Urothelium cell line (cell line): ENCODE measurements at regions not wholly inside any gene's neighbourhood (a gene's known extent, or its start where the extent isn't known, plus 50 kb on each side); places are given as distances from the start of the nearest gene placed in this dataset.
"Not testable (repeated sequence)": the region's sequence is repeated elsewhere in the genome, so short reads cannot be mapped to it uniquely, and the experiment has no call there.

Experiments used
- DNase-seq: peaks from one replicate; pipeline ENCODE4 v3.0.0; 2011; ENCODE audit warnings: low spot score, mixed read lengths
- FAIRE-seq: peaks from 2 replicates; lab custom pipeline; 2011; peaks lifted over from hg19 to GRCh38; lab: Jason Lieb, UNC

- FAIRE-seq, DNase-seq: not testable (repeated sequence)
Observed at GRCh38 chr1:143905214-143906179, 66.3 kb downstream of the FAM72C start.

GRCh38 chr1:143904622-143904979 lies 67.2 kb downstream of the FAM72C start:
- DNase-seq, FAIRE-seq: not testable (repeated sequence)

DNA sequence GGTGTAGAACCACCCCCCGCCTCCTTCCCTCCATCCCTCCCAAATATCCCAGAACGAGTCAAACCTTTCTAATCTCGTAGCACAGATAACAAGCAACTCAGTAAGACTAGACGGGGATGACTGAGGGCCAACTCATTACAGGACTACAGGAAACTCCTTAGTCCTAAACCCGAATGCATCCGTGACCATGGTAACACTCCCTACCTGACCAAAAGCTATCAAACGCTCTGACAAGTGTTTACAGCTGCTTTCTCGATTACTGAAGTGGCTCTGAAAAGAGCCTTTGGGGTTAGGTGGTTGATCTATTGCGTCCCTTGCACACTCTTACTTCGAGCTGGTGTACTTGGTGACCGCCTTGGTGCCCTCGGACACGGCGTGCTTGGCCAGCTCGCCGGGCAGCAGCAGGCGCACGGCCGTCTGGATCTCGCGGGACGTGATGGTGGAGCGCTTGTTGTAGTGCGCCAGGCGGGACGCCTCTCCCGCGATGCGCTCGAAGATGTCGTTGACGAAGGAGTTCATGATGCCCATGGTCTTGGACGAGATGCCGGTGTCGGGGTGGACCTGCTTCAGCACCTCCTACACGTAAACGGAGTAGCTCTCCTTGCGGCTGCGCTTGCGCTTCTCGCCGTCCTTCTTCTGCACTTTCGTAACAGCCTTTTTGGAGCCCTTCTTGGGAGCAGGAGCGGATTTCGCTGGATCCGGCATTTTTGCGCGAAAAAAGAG lies 67.7 kb downstream of the FAM72C start:
- DNase-seq, FAIRE-seq: not testable (repeated sequence)

DNA sequence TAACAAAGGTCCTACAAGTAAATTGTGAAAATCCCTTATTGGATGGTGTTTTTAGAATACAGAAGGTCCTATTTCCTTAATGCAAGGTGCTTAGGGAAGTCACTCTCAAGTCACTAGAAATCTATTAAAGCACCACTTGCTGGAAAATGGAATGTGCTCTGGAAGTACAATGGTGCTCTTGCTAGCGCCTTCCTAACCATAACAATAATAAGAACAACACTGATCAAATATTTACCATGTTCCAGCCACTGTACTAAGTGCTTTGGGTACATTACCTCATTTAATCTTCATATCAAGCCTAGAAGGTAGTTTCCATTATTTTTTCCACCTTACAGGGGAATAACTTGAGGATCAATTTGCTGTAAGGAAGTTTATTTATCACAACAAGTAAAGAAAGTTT lies 75.4 kb downstream of the FAM72C start:
- DNase-seq, FAIRE-seq: not testable (repeated sequence)

GRCh38 chr1:143884932-143885574 lies 86.7 kb downstream of the FAM72C start:
- not testable (repeated sequence) for DNase-seq, FAIRE-seq

GRCh38 chr1:143884532-143884931 lies 87.3 kb downstream of the FAM72C start:
- DNase-seq, FAIRE-seq: not testable (repeated sequence)

GRCh38 chr1:143879757-143880536 lies 91.8 kb downstream of the FAM72C start:
- FAIRE-seq, DNase-seq: not testable (repeated sequence)

DNA sequence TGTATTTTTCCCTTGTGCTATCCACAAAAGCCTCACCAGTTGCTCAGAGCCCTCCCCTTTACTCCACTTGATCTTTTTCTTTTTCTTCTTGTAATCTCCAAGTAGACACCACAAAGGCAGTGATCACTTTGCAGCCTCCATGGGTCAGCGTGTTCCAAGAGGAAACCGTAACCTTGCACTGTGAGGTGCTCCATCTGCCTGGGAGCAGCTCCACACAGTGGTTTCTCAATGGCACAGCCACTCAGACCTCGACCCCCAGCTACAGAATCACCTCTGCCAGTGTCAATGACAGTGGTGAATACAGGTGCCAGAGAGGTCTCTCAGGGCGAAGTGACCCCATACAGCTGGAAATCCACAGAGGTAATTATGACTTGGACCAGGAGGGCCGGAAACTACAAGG lies 95.8 kb downstream of the FAM72C start:
- FAIRE-seq: not testable (repeated sequence)

GRCh38 chr1:143874625-143875024 lies 97.2 kb downstream of the FAM72C start:
- FAIRE-seq: not testable (repeated sequence)

More for the DNA sequence above, 95.8 kb downstream of the FAM72C start:
- not testable (repeated sequence) for DNase-seq

GRCh38 chr1:143873650-143874049 lies 98.1 kb downstream of the FAM72C start:
- DNase-seq, FAIRE-seq: not testable (repeated sequence)

More at GRCh38 chr1:143874625-143875024, 97.2 kb downstream of the FAM72C start:
- DNase-seq: not testable (repeated sequence)

DNA sequence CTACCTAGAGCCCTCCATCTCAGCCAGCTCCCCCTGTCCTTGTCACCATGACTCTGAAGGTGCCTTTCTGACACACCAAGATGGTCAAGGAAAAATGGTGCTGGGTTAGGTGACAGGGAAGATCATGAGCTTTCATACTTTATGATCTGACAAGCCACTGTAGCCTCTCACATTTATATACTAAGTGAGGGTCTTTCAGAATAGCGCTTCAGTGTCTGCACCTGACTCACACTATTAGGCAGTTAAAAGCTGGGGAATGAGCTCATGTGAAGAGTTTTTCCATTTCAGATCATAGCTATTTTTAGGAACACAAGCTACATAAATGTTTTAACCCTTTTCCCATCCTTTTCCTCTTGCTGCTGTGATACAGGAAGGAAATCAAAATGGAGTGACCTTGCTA lies 101.4 kb downstream of the FAM72C start:
- FAIRE-seq, DNase-seq: not testable (repeated sequence)

DNA sequence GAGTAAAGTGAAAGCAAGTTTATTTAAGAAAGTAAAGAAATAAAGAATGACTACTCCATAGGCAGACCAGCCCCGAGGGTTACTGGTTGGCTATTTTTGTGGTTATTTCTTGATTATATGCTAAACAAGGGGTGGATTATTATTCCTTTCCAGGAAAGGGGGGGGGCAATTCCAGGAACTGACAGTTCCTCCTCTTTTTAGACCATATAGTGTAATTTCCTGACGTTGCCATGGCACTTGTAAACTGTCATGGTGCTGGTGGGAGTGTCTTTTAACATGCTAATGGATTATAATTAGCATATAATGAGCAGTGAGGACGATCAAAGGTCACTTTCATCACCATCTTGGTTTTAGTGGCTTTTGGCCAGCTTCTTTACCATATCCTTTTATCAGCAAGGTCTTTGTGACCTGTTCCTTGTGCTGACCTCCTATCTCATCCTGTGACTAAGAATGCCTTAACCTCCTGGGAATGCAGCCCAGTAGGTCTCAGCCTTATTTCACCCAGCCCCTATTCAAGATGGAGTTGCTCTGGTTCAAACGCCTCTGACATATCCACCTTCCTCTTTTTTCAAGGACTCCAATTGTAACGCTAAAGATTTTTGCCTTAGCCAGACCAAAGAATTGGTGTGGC lies 104.1 kb downstream of the FAM72C start:
- DNase-seq, FAIRE-seq: not testable (repeated sequence)

DNA sequence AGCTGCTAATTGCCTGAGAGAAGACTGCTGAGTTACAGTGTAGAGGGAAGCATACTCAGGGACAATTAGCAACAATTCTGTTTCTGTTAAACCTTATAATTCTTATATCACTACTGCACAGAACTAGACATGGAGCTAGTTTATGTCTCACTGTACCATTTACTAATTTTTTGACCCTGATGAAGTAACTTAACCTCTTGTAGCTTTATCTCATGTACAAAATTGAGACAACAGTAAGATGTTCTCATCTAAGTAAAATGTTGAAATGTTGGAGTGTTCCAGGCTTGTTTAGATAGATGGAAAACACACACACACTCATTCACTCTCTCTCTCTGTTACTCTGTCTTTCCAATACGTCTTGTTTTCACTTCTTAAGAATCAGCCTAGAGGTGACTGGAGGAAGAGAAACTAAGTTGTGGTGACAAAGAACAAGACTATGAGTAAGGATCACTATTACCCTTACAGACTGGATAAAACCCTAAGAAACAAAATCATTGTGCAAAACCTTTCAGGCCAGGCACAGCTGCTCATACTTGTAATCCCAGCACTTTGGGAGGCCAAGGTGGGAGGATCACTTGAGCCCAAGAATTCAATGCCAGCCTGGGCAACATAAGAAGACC lies 107.8 kb downstream of the FAM72C start:
- not testable (repeated sequence) for DNase-seq, FAIRE-seq

DNA sequence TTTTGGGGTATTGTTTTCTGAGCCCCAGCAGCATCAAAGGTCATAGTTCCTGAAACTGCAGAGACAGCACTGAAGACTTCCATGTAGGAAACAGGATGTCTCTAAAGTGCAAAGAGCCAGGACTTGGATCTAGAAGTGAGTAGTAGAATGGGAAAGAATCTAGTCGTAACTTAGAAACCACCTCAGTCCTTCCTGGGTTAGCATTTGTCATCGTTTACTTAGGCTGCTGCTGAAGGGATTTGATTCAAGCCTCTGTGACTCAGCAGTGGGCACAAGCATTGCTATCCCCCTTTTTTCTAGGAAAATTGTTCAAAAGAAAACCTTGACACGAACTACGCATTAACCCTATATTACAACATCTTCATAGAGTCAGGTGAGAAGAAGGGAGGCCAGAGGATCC lies 109.1 kb downstream of the FAM72C start:
- not testable (repeated sequence) for FAIRE-seq, DNase-seq

- DNase-seq, FAIRE-seq: not testable (repeated sequence)
Observed at GRCh38 chr1:143861306-143861705, 110.5 kb downstream of the FAM72C start.

DNA sequence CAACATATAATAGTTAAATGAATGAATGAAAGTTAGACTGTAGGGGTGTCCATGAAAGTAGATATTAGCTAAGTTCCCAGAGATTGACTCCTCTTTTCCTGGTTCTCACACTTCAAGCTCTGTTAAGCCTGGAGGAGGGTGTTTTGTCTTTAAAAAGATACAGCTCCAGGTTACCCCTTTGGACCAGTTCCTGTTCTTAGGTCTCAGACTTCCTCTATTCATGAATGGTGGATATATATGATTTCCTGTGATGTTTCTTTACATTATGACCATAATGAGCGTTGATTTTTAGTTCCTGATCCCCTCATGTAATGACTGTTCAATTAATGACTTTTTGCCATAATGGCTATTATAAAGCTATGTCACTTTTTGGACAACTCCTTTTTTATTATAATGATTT lies 115.9 kb downstream of the FAM72C start:
- DNase-seq, FAIRE-seq: not testable (repeated sequence)

- not testable (repeated sequence) for DNase-seq, FAIRE-seq
Observed at GRCh38 chr1:143854069-143854468, 117.7 kb downstream of the FAM72C start.

DNA sequence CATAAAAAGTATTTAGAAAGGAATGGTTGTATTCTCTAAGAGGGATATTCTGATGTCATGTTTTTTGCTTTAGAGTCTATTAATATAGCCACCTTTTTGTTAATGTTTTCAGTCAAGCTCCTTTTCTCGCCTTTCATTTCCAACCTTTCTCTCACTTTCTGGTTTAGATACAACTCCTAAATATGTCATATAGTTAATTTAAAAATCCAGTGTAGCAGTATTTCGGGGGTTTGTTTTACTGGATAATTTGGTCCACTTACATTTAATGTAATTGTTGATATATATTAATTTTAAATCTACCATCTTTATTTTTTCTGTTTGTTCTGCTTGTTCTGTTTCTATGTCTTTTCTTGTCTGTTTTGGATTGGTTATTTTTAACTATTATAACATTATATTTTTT lies 121.1 kb downstream of the FAM72C start:
- not testable (repeated sequence) for FAIRE-seq

DNA sequence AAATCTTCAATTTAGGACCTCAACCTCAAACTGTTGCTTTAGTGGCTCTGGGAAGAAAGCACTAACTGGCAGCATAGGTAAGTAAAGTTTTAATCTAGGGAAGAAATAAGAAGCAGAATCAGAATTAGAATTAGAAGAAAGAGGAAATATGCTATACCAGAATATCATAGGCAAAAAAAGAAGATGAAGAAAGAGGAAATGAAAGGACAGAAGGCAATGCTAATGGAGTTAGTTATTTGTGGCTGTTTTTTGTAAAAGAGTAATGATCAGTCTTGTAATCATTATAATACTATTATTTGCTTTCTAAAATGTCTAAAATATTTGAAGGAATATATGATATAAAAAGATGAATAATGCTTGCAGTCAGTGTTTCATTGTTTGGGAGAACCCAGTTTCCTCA lies 122.9 kb downstream of the FAM72C start:
- FAIRE-seq, DNase-seq: not testable (repeated sequence)

More for the DNA sequence above, 121.1 kb downstream of the FAM72C start:
- DNase-seq: not testable (repeated sequence)
